ENCODE measurements at regions not wholly inside any gene's neighbourhood (a gene's known extent, or its start where the extent isn't known, plus 50 kb on each side); places are given as distances from the start of the nearest gene placed in this dataset.

DNA sequence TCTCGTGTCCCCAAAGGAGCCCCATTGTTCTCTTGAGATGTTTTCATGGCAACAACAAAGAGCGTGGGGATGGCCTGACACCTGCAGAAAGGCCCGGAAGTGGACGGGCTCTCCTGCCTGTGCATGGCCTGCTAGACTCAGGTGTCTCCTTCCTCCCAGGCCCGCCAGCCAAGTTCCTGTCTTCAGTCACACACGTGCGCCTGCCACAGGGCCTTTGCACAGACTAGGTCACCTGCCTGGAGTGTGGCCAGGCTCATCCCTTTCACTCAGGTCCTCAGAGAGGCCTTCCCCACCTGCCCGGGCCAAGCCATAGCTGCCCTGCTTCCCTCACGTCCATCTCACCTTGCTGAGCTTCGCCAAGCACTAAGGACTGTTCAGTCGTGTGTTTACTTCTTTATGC is 300.9 kb downstream of the FOXL1 start:
- TF ChIP-seq, protein P1, sequence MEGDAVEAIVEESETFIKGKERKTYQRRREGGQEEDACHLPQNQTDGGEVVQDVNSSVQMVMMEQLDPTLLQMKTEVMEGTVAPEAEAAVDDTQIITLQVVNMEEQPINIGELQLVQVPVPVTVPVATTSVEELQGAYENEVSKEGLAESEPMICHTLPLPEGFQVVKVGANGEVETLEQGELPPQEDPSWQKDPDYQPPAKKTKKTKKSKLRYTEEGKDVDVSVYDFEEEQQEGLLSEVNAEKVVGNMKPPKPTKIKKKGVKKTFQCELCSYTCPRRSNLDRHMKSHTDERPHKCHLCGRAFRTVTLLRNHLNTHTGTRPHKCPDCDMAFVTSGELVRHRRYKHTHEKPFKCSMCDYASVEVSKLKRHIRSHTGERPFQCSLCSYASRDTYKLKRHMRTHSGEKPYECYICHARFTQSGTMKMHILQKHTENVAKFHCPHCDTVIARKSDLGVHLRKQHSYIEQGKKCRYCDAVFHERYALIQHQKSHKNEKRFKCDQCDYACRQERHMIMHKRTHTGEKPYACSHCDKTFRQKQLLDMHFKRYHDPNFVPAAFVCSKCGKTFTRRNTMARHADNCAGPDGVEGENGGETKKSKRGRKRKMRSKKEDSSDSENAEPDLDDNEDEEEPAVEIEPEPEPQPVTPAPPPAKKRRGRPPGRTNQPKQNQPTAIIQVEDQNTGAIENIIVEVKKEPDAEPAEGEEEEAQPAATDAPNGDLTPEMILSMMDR (IDR thresholded peaks at IDR 0.05; ENCODE audit: low read depth, low read length): no peak
- H3K4me3 ChIP-seq (ENCODE audit: low read depth, low read length): no peak overlapping the region

DNA sequence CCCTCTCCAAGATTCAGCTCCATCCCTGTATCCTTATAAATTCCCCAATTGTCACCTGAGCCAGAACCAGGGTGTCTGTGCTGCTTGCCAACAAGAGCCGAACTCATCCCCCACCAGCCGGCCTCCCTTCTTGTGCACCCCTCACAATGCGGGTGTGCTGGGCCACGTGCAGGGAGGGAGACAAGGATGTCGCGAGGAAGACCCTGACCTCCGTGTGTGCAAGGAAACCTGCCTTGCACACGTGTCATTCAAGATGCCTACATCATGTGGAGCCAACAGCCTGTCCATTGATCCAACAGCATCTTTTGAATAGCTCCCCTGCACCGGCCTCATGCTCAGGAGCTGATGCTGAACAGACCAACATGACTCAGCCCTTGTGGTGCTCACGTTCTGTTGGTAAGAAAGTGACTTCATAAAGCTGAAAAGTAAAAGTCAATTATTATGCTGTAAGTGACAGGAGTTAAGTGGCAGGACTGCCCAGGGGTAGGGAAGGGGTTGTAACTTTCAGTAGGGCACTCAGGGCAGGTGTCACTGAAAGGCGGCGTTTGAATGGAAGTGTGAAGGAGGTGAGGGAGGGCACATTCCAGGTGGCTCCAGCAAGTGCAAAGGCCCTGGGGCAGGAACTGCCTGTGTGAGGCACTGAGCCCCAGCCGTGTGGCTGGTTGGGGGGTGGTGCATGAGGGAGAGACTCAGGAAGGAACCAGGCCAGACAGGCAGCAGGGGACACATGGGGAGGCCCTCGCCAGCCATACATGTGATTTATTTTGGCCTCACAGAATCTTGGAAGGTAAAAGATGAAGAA is 302.2 kb downstream of the FOXL1 start:
- H3K4me3 ChIP-seq (ENCODE audit: low read depth, low read length): no peak overlapping the region
- TF ChIP-seq, protein P1 (IDR thresholded peaks at IDR 0.05; ENCODE audit: low read depth, low read length): no peak

DNA sequence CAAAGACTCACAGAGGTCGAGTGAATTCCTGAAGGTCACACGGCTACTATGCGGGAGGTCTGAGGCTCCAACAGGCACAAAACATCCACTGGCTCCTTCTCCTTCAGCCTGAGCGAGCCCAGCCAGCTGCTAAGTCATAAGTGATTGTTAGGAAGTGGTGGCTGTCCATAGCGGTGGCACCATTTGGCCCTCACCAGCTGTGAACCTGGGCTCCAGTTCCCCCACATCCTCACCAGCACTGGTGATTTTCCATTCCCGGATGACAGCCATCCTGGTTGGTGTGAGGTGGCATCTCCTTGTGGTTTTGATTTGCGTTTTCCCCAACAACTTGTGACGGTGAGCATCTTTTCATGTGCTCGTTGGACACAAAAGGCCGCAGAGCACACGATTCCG is 302.8 kb downstream of the FOXL1 start:
- no peak overlapping the region for H3K4me3 ChIP-seq (ENCODE audit: low read depth, low read length)
- TF ChIP-seq, protein P1 (IDR thresholded peaks at IDR 0.05; ENCODE audit: low read depth, low read length): no peak

DNA sequence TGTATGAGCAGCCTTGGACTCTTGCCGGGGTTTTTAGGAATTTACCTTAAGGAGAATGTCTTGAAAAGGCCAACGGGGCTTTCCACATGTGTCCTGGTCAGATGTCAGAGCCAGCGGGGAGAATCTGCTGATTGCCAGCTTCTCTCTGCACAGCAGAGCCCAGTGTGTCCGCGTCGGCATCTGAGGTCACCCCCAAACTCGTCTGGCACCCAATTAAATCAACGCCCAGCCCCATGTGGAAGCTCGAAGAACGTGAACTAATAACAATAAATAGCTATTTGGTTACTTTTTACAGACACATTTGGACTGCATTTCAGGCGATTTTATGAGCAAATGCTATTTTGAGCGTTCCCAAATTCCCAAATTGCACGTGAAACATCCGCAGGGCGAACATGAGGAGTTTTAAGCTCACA is 303.5 kb downstream of the FOXL1 start:
- H3K4me3 ChIP-seq (ENCODE audit: low read depth, low read length): no peak overlapping the region
- TF ChIP-seq, protein P1 (IDR thresholded peaks at IDR 0.05; ENCODE audit: low read depth, low read length): no peak

DNA sequence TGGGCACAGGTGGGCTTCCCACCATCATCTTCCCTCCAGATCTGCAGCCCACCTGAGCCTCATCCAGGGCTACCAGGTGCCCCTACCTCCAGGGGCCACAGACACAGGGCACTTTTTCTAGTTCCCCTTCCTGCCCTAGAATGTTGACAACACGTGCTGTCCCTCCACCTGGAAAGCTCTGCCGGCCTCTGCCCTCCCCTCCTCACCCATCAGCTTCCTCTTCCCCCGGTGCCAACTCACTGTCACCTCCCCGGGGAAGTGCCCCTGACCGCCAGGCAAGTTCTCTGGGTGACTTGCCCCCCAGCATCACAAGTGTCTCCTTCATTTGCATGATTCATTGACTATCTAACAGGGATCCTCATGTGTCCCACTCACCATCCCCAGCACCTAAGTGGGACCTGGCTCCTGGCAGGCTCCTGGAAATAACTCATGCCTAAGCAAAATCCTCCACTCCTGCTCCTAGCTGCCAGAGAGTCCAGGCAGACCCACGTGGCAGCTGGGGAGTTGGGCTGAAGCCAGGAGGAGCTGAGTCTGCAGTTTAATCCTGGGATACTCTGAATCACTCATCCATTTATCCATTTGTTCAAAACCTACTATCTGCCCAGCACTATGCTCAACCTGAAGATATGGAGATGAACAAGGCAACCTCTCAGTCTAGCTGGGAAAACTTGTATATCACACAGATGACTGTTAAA is 304.4 kb downstream of the FOXL1 start:
- TF ChIP-seq, protein P1 (IDR thresholded peaks at IDR 0.05; ENCODE audit: low read depth, low read length): no peak
- no peak overlapping the region for H3K4me3 ChIP-seq (ENCODE audit: low read depth, low read length)

DNA sequence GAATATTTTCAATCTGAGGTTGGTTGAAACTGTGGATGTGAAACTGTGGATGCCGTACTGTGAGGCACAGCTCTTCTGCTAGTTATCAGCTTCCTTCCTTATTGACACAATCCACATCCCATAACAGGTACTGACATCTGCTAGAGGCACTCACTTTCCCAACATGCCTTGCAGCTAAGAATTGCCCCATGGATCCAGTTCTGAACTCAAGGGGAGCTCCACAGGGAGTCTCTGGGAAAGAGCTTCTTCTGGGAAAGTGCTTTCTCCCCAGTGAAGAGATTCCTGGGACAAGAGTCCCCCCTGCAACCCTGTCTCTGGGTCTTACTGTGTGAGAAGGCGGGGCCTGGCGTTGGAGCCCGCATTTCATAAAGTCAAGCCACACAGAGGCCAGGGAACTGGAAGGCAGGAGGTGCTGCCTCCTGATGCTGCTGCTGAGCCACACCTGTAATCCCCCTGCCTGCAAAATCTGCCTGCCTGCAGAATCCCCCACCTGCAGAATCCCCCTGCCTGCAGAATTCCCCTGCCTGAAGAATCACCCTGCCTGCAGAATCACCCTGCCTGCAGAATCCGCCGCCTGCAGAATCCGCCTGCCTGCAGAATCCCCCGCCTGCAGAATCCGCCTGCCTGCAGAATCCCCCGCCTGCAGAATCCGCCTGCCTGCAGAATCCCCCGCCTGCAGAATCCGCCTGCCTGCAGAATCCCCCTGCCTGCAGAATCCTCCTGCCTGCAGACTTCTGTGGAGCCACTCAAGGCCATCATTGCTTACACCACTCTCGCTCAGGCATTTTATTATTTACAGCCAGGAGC is 305.4 kb downstream of the FOXL1 start:
- TF ChIP-seq, protein P1 (IDR thresholded peaks at IDR 0.05; ENCODE audit: low read depth, low read length): no peak
- H3K4me3 ChIP-seq (ENCODE audit: low read depth, low read length): no peak overlapping the region

DNA sequence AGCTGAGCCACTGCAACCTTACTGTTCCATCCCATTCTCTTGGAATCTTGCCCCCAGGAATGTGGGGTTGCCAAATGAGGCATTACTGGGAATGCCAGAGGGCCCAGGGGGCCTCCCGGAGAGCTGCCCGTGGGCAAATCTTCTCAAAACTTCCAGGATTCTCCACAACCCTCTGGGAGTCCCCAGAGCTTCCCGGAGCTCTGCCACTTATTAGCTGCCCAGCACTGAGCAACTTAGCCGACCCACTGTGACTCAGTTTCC is 306.0 kb downstream of the FOXL1 start:
- TF ChIP-seq, protein P1 (IDR thresholded peaks at IDR 0.05; ENCODE audit: low read depth, low read length): no peak

More for the DNA sequence above, 306.0 kb downstream of the FOXL1 start:
- no peak overlapping the region for H3K4me3 ChIP-seq (ENCODE audit: low read depth, low read length)
